GM19395 (cell line): ENCODE measurements at regions not wholly inside any gene's neighbourhood (a gene's known extent, or its start where the extent isn't known, plus 50 kb on each side); places are given as distances from the start of the nearest gene placed in this dataset.
"Not testable (repeated sequence)": the region's sequence is repeated elsewhere in the genome, so short reads cannot be mapped to it uniquely, and the experiment has no call there.

Experiments used
- ATAC-seq: cut with Tn5 transposase; IDR thresholded peaks from one replicate; pipeline ENCODE4 v1.9.1; 2021; ENCODE audit warnings: mild to moderate bottlenecking, moderate library complexity; ENCODE audit not compliant: unreplicated experiment

- ATAC-seq: no peak
Measured at GRCh38 chr1:91099746-91100621, 78.1 kb upstream of the ZNF644 start.

- no peak for ATAC-seq
Measured at GRCh38 chr1:91098299-91098906, 76.6 kb upstream of the ZNF644 start.

- not testable (repeated sequence) for ATAC-seq
Measured at GRCh38 chr1:91095321-91095720, 73.5 kb upstream of the ZNF644 start.

- ATAC-seq: no peak
Measured at GRCh38 chr1:91092503-91092902, 70.7 kb upstream of the ZNF644 start.

- ATAC-seq: no peak
Measured at GRCh38 chr1:91091812-91092211, 70.0 kb upstream of the ZNF644 start.

- no peak for ATAC-seq
Measured at GRCh38 chr1:91080650-91081049, 58.8 kb upstream of the ZNF644 start.

- ATAC-seq: no peak
Measured at GRCh38 chr1:91078859-91079258, 57.0 kb upstream of the ZNF644 start.

- ATAC-seq: no peak
Measured at GRCh38 chr1:91076834-91077233, 55.0 kb upstream of the ZNF644 start.

GRCh38 chr1:91075233-91076135 is 53.6 kb upstream of the ZNF644 start:
- no peak for ATAC-seq

- no peak for ATAC-seq
Measured at GRCh38 chr1:91073299-91073698, 51.5 kb upstream of the ZNF644 start.

GRCh38 chr1:91071838-91072237 is 50.0 kb upstream of the ZNF644 start:
- no peak for ATAC-seq
